Nephron (organoid): ENCODE measurements at regions not wholly inside any gene's neighbourhood (a gene's known extent, or its start where the extent isn't known, plus 50 kb on each side); places are given as distances from the start of the nearest gene placed in this dataset.

Source experiments
- H3K27ac Mint-ChIP-seq, 3 experiments: 2 replicates each; pipeline ENCODE4 v1.8.0; 2020; ENCODE audit warnings: mixed read lengths in 3 of 3, mild to moderate bottlenecking in 2 of 3, moderate library complexity in 1 of 3
- H3K27me3 Mint-ChIP-seq: 2 replicates; pipeline ENCODE4 v1.8.0; 2021; ENCODE audit warnings: low read depth, mild to moderate bottlenecking, moderate library complexity, mixed read lengths
- H3K36me3 Mint-ChIP-seq: 2 replicates; pipeline ENCODE4 v1.8.0; 2020; ENCODE audit warnings: low read depth, mixed read lengths
- H3K4me1 Mint-ChIP-seq: 2 replicates; pipeline ENCODE4 v1.8.0; 2020; ENCODE audit warnings: mixed read lengths
- H3K4me3 Mint-ChIP-seq, 3 experiments: 2 replicates each; pipeline ENCODE4 v1.8.0; 2020; ENCODE audit warnings: mild to moderate bottlenecking in 3 of 3, mixed read lengths in 3 of 3, moderate library complexity in 2 of 3
- H3K9me3 Mint-ChIP-seq: 2 replicates; pipeline ENCODE4 v1.8.0; 2020; ENCODE audit warnings: mixed read lengths
- CTCF ChIP-seq, 3 experiments: fragments of 200-600 bp; sonication (generic); IDR thresholded peaks; one replicate each; pipeline ENCODE4 v1.5.0; 2021; ENCODE audit warnings: antibody characterized with exemption in 3 of 3; ENCODE audit not compliant: unreplicated experiment in 3 of 3

GRCh38 chr5:163692091-163692490 is 186.7 kb downstream of the MAT2B start:
- Mint-ChIP-seq H3K4me1 (peaks cover 12% of the 10 kb centered on the region), H3K27me3 (peaks cover 3% of the 10 kb centered on the region)
- no peak for TF ChIP-seq CTCF (IDR thresholded peaks at IDR 0.05; ENCODE audit: unreplicated experiment in 3 of 3)

DNA sequence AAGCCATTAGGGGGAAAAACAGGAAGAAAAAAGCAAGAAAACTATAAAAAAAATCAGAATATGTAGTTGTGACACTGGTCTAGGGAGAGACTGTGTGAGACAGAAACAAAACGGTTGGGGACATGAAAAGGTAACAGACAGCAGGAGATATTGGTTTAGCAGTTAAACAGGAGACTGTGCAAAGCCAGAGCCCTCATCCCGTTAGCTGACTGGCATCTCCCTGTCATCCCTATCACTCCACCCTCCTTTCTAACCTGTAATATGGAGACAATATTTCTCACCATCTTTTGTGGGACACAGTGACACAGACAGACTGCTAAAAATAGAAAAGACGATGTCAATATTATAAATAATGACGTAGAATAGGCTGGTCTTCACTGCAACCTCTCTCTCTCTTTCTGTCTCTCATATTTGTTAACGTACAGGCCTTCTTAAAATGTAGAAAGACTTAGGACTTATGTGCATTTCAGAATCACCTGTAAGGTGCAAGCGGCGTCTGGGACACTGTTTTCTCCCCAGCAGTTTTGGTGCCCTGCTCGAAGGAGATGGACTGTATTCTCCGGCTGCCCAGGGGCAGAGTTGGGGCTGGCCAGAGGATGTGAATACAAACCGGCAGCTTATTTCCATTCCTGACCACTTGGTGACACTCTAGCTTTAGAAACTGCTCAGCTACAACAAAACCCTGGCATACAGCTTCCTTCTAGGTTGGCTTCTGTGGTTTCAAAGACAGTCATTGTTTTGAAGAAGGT is 190.6 kb downstream of the MAT2B start:
- Mint-ChIP-seq H3K27me3 (peaks cover 9% of the 10 kb centered on the region), H3K27ac (peak overlapping the region in 2 of 3 experiments; percentile 40 to 76), H3K36me3 (no peaks in the 10 kb centered on the region), H3K9me3 (no peaks in the 10 kb centered on the region), H3K4me1 (peaks cover 12% of the 10 kb centered on the region), H3K4me3 (peak overlapping the region; percentile 42 to 63 (median 63))
- TF ChIP-seq CTCF (IDR thresholded peaks at IDR 0.05; ENCODE audit: unreplicated experiment in 3 of 3), result peak; percentile 79 to 86 (median 82)

More at GRCh38 chr5:163692091-163692490, 186.7 kb downstream of the MAT2B start:
- Mint-ChIP-seq H3K36me3 (no peaks in the 10 kb centered on the region), H3K27ac (no peak overlapping the region), H3K9me3 (no peaks in the 10 kb centered on the region), H3K4me3 (no peak overlapping the region)

DNA sequence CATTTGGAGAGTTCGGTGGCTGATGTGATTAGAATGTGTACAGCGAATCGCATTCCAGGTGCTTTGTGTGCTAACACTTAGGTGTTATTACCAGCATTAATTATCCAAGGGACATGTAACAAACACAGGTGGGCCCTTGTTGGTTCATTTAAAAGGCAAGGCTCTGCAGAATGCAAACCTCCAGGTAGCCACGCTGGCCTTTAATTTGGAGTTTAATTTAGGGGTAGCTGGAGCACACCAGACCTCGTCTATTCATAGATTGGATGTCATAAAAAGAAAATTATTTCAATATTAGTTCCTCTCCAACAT is 191.1 kb downstream of the MAT2B start:
- H3K4me1 Mint-ChIP-seq, result peaks cover 12% of the 10 kb centered on the region
- H3K27ac Mint-ChIP-seq, result peak overlapping the region in 1 of 3 experiments; percentile 76
- no peaks in the 10 kb centered on the region for H3K9me3 Mint-ChIP-seq
- no peak for TF ChIP-seq CTCF (IDR thresholded peaks at IDR 0.05; ENCODE audit: unreplicated experiment in 3 of 3)
- H3K27me3 Mint-ChIP-seq, result peaks cover 9% of the 10 kb centered on the region
- no peaks in the 10 kb centered on the region for H3K36me3 Mint-ChIP-seq
- H3K4me3 Mint-ChIP-seq, result no peak overlapping the region

- TF ChIP-seq CTCF (IDR thresholded peaks at IDR 0.05; ENCODE audit: unreplicated experiment in 3 of 3), result no peak
- Mint-ChIP-seq H3K36me3 (no peaks in the 10 kb centered on the region), H3K4me1 (no peaks in the 10 kb centered on the region)
Measured at GRCh38 chr5:163706053-163706771, 200.8 kb downstream of the MAT2B start.

DNA sequence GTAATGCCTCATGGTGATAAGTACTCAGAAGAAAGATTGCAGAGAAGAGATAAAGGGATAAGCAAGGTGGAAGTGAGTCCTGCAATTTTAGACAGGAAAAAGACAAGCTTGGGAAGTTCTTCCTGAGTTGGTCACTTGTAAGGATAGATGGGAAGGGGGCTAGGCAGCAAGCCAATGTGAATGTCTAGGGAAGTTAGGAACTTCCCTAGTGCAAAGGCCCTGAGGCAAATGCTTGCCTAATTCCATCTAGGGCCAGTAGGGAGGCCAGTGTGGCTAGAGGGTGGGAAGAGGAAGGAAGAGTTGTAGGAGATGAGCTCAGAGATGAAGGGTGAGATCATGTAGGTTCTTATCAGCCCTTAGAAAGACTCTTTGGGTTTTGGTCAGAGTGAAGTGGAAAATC is 206.6 kb downstream of the MAT2B start:
- no peak for TF ChIP-seq CTCF (IDR thresholded peaks at IDR 0.05; ENCODE audit: unreplicated experiment in 3 of 3)
- no peaks in the 10 kb centered on the region for H3K4me1 Mint-ChIP-seq
- no peaks in the 10 kb centered on the region for H3K27me3 Mint-ChIP-seq
- H3K9me3 Mint-ChIP-seq, result no peaks in the 10 kb centered on the region
- H3K27ac Mint-ChIP-seq, result no peak overlapping the region
- no peaks in the 10 kb centered on the region for H3K36me3 Mint-ChIP-seq
- H3K4me3 Mint-ChIP-seq, result no peak overlapping the region

More at GRCh38 chr5:163706053-163706771, 200.8 kb downstream of the MAT2B start:
- Mint-ChIP-seq H3K4me3 (no peak overlapping the region), H3K27me3 (no peaks in the 10 kb centered on the region), H3K9me3 (no peaks in the 10 kb centered on the region), H3K27ac (no peak overlapping the region)
